ENCODE measurements at regions not wholly inside any gene's neighbourhood (a gene's known extent, or its start where the extent isn't known, plus 50 kb on each side); places are given as distances from the start of the nearest gene placed in this dataset.

DNA sequence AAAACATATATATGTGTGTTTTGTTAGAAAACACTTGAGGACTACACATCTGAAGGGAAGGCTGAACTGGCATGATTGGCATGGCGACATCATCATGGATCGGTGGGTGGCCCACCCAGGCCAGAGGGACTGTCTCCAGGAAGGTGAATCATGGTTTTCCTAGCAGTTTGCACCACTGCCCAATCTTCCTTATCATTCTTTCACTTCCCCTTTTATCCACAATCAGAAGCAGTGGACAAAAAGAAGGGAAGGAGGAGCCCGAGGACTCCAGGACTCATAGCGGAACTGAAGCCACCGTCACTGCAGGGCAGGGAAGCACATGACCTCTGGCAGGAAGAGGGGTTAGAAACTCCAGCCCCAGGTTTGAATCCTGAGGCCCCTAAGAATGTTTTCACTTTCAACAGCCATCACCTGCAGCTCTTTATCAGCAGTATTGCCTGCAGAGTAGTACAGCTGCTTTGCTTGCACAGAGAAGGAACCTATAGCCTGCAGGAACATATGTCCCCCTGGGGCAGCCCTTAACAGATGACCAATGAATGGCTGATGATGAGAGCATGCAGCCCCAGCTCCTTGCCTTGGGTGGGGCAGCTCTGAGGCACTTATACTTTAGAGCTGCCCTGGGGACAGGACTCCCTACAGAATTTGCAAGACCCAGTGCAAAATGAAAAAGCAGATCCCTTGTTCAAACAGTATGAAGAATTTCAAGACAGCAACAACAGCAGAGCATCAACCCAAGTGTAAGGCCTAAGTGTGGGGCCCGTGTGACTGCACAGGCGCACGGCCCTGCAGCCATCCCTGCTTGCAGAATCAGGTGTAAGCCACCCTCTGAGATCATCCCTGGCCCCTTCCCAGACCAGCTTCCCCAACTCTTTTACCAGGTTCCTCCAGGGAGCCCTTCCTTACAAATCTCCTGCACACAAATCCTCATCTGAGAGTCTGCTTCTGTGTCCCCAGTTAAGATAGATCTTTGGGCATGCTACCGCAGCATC lies 241.8 kb upstream of the IRF2BP2 start (continued):
- TF ChIP-seq CHD7 (IDR thresholded peaks at IDR 0.05; ENCODE audit: low read depth, low read length) = no peak
- TF ChIP-seq CREM (IDR thresholded peaks at IDR 0.05; ENCODE audit: low read depth) = 0 out of 2 replicates have a peak, but pooled peaks have one; percentile 35
- no peak for TF ChIP-seq IRF2 (CRISPR knock-in tag; IDR thresholded peaks at IDR 0.05)
- no peak for TF ChIP-seq ILK (tag; IDR thresholded peaks at IDR 0.05; ENCODE audit: borderline replicate concordance, low read depth)
- TF ChIP-seq ARID4B (CRISPR knock-in tag; IDR thresholded peaks at IDR 0.05) = no peak
- peak; percentile 76 for TF ChIP-seq ESRRA (IDR thresholded peaks at IDR 0.05; ENCODE audit: borderline replicate concordance, low read depth)
- TF ChIP-seq, protein P1, sequence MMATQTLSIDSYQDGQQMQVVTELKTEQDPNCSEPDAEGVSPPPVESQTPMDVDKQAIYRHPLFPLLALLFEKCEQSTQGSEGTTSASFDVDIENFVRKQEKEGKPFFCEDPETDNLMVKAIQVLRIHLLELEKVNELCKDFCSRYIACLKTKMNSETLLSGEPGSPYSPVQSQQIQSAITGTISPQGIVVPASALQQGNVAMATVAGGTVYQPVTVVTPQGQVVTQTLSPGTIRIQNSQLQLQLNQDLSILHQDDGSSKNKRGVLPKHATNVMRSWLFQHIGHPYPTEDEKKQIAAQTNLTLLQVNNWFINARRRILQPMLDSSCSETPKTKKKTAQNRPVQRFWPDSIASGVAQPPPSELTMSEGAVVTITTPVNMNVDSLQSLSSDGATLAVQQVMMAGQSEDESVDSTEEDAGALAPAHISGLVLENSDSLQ (IDR thresholded peaks at IDR 0.05) = peak; percentile 79

Data from K562 (cell line).